ENCODE measurements at regions not wholly inside any gene's neighbourhood (a gene's known extent, or its start where the extent isn't known, plus 50 kb on each side); places are given as distances from the start of the nearest gene placed in this dataset.

DNA sequence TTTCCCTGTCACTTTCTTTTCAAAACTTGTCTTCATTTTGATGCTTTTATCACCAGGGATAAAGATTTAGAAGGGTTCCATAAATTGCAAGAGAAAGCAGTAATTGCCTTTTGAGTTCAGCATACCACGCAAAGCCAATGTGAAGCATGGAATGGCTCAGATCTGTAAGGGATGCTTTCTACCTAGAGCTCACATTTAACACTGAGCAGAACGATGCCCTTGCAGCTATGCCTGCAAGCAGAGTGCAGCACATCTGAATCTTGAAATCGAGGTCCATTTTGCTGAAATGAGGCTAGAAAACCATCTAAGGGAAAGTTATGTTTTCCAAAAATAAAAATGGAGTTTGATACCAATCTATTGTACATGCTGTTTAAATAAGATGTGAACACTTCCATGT lies 171.2 kb upstream of the CELF2 start:
- no peak for TF ChIP-seq GATA1 (IDR thresholded peaks at IDR 0.05; ENCODE audit: low read depth, low read length)
- no peak for TF ChIP-seq POLR2A (IDR thresholded peaks at IDR 0.05; ENCODE audit: low read length)
- DNase-seq: no peak

- no peak for TF ChIP-seq POLR2A (IDR thresholded peaks at IDR 0.05; ENCODE audit: low read length)
- no peak for TF ChIP-seq GATA1 (IDR thresholded peaks at IDR 0.05; ENCODE audit: low read depth, low read length)
- DNase-seq: no peak
These were observed 170.3 kb upstream of the CELF2 start for GRCh38 chr10:10847387-10847786.

- DNase-seq: no peak
- TF ChIP-seq POLR2A (IDR thresholded peaks at IDR 0.05; ENCODE audit: low read length) (no peak), GATA1 (IDR thresholded peaks at IDR 0.05; ENCODE audit: low read depth, low read length) (no peak)
These were observed 169.1 kb upstream of the CELF2 start for GRCh38 chr10:10848488-10849111.

- DNase-seq: no peak
- no peak for TF ChIP-seq GATA1 (IDR thresholded peaks at IDR 0.05; ENCODE audit: low read depth, low read length)
- TF ChIP-seq POLR2A (IDR thresholded peaks at IDR 0.05; ENCODE audit: low read length): no peak
These were observed 168.4 kb upstream of the CELF2 start for GRCh38 chr10:10849306-10849705.

DNA sequence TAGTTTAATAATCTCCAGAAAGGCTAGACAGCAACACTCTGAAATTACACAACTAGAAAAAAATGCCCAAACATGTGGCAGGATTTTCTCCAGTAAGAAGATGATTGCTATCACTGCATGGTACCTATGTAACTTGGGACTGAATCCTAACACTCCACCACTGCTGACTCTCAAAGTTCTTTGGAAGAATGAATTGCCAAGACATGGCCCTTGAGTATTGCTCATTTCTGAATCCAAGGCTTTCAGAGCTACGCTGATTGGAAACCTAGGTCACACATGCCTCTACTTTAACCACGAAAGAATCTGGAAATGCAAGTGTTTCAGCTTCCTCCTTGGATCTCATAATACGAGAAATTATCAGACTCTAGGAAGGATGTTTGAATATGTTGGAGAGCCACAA lies 167.5 kb upstream of the CELF2 start:
- no peak for DNase-seq
- TF ChIP-seq GATA1 (IDR thresholded peaks at IDR 0.05; ENCODE audit: low read depth, low read length) (no peak), POLR2A (IDR thresholded peaks at IDR 0.05; ENCODE audit: low read length) (no peak)

DNA sequence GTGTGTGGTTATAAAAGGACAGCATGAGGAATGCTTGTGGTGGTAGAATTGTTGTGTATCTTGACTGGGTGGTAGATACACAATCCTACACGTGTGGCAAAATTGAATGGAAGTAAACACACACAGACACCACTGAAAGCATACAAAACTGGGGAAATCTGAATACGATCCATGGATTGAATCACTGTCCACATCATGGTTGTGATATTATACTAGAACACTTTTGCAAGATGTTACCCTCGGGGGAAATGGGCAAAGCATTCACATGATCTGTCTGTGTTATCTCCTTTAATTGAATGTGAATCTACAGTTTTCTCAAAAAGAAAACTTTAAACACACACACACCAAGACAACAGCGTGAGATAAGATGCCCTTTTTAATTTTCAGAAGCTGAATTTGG lies 165.2 kb upstream of the CELF2 start:
- DNase-seq: no peak

GRCh38 chr10:10853954-10854353 lies 163.7 kb upstream of the CELF2 start:
- TF ChIP-seq POLR2A (IDR thresholded peaks at IDR 0.05; ENCODE audit: low read length) (no peak), GATA1 (IDR thresholded peaks at IDR 0.05; ENCODE audit: low read depth, low read length) (no peak)

More for the DNA sequence above, 165.2 kb upstream of the CELF2 start:
- TF ChIP-seq GATA1 (IDR thresholded peaks at IDR 0.05; ENCODE audit: low read depth, low read length): no peak
- no peak for TF ChIP-seq POLR2A (IDR thresholded peaks at IDR 0.05; ENCODE audit: low read length)

DNA sequence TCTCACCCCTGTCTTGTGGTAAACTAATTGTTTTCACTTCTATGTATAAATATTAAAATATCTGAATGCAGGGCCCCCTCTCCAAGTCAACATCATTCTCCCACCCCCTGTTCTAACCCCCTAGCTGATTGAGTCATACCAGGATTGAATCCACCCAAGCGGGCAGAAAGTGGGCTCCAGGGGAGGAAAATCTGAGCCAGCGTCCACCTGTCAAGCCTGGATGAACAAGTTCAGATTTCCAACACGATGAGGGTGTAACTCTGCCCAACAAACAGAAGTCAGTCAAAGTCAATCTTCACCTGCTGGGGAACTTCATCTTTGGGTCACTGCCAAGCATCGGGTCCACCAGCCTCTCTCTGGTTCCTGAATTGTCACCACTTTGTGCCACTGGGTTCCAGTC lies 162.9 kb upstream of the CELF2 start:
- DNase-seq: no peak
- no peak for TF ChIP-seq POLR2A (IDR thresholded peaks at IDR 0.05; ENCODE audit: low read length)
- TF ChIP-seq GATA1 (IDR thresholded peaks at IDR 0.05; ENCODE audit: low read depth, low read length): no peak

More at GRCh38 chr10:10853954-10854353, 163.7 kb upstream of the CELF2 start:
- DNase-seq: no peak

DNA sequence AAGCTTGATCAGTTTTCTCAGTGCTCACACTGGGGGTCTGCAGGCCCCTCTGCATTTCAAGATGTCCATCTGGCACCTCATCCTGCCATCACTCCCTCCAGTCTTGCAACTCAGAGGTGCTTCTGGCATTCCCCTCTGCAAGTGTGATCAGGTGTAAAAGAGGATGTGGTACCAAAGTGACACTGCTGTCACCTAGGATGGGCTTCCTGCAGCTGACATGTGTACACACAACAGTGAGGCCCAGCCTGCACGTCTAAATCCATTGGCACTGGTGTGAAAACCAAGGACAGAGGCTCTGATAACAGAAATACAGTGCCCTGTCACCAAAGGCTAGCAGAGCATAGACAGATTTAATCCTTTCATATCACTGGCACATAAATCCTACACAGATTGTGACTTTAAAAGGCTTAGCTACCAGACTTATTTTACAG lies 162.5 kb upstream of the CELF2 start:
- TF ChIP-seq GATA1 (IDR thresholded peaks at IDR 0.05; ENCODE audit: low read depth, low read length) (no peak), POLR2A (IDR thresholded peaks at IDR 0.05; ENCODE audit: low read length) (no peak)
- no peak for DNase-seq

DNA sequence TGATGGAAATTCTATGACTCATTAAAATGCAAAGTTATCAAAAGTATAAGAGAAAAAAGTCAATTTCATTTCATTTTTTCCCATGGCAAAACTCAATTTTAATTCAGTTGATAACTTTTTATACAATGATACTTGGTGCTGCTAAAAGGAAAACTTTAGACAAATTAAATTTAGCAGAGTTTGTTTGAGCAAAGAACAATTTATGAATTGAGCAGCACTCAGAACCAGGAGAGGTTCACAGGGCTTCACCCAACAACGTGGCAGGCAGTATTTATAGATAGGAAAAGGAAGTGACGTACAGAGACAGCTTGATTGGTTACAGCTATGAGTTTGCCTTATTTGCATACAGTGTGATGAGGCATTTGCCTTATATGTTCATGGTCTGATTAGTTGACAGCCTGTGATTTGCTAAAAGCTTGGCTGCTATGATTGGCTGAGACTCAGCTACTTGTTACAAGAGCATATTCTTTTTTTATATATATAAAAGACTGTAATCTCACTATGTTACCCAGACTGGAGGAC lies 157.2 kb upstream of the CELF2 start:
- no peak for TF ChIP-seq POLR2A (IDR thresholded peaks at IDR 0.05; ENCODE audit: low read length)
- TF ChIP-seq GATA1 (IDR thresholded peaks at IDR 0.05; ENCODE audit: low read depth, low read length): no peak
- DNase-seq: no peak

DNA sequence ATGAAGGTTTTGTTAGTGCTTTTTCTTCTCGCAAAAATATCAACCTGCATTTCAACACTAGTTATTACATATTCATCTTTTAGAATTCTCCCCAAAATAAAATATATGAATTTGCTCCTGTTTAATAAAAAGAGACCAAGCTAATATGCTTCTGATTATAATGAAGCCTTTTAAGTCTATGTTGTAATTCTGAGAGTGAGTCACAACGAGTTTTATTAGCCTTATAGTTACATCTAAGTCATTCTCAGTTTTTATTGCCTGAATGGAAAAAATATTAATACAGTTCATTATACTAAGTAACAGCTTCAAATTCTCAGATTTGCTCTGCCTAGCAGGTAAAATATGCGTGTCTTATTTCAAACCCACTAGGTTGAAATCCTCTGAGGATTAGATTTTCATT lies 152.4 kb upstream of the CELF2 start:
- TF ChIP-seq GATA1 (IDR thresholded peaks at IDR 0.05; ENCODE audit: low read depth, low read length) (no peak), POLR2A (IDR thresholded peaks at IDR 0.05; ENCODE audit: low read length) (no peak)

GRCh38 chr10:10865913-10866312 lies 151.8 kb upstream of the CELF2 start:
- TF ChIP-seq POLR2A (IDR thresholded peaks at IDR 0.05; ENCODE audit: low read length) (no peak), GATA1 (IDR thresholded peaks at IDR 0.05; ENCODE audit: low read depth, low read length) (no peak)
- no peak for DNase-seq

More for the DNA sequence above, 152.4 kb upstream of the CELF2 start:
- DNase-seq: no peak

DNA sequence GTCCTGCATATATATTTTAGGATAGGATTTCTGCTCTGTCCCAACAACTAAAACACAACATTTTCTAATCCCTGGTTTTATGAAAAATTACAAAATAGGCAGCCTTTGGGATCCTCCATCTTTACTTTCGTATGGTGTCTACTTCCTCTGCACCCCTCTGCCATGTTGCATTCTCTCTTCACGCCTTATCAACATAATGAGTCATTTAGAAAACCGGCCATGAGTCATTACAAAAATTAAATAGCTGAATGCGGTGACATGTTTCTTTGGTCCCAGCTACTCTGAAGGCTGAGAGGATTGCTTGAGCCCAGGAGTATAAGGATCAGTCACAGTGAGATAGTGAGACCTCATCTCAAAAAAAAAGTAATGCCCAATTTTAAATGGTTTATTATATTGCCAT lies 148.1 kb upstream of the CELF2 start:
- no peak for TF ChIP-seq GATA1 (IDR thresholded peaks at IDR 0.05; ENCODE audit: low read depth, low read length)
- no peak for TF ChIP-seq POLR2A (IDR thresholded peaks at IDR 0.05; ENCODE audit: low read length)

GRCh38 chr10:10870523-10871241 lies 147.0 kb upstream of the CELF2 start:
- no peak for TF ChIP-seq POLR2A (IDR thresholded peaks at IDR 0.05; ENCODE audit: low read length)
- no peak for DNase-seq

More for the DNA sequence above, 148.1 kb upstream of the CELF2 start:
- DNase-seq: no peak

DNA sequence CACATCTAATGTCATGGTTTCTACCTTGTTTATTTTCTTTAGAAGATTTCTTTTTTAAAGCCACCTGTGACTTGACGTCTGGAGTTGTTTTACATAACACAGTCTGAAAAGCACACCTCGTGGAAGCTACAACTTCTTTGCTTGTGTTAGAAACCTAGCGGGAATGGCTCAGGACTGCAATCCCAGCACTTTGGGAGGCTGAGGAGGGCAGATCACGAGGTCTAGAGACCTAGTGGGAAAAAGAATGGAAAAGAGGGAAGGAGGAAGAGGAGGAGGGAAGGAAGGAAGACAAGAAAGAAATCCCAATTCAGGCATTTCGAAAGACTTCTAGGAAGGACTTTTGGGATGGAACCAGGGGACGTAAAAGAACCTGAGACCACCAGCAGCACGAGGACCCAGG lies 146.3 kb upstream of the CELF2 start:
- DNase-seq: no peak
- TF ChIP-seq POLR2A (IDR thresholded peaks at IDR 0.05; ENCODE audit: low read length): no peak
